OCI-LY1 (cell line): ENCODE measurements at regions not wholly inside any gene's neighbourhood (a gene's known extent, or its start where the extent isn't known, plus 50 kb on each side); places are given as distances from the start of the nearest gene placed in this dataset.

ENCODE experiments used
- CTCF ChIP-seq: fragments of 200-600 bp; sonication (generic), shearing (Covaris generic); IDR thresholded peaks from 2 replicates; pipeline ENCODE4 v1.5.1; 2017; ENCODE audit warnings: mild to moderate bottlenecking, antibody characterized with exemption, low read length, moderate library complexity, mixed read lengths
- EZH2 ChIP-seq: fragments of 200-600 bp; sonication (generic), shearing (Covaris generic); IDR thresholded peaks from 2 replicates; pipeline ENCODE4 v1.8.0; 2017; ENCODE audit warnings: borderline replicate concordance, mixed run types, mild to moderate bottlenecking, antibody characterized with exemption, low read length, moderate library complexity, mixed read lengths

- no peak for TF ChIP-seq CTCF
- no peak for TF ChIP-seq EZH2
Measured at GRCh38 chr7:142470544-142470830, 212.6 kb upstream of the PRSS58 start.
